ENCODE measurements at regions not wholly inside any gene's neighbourhood (a gene's known extent, or its start where the extent isn't known, plus 50 kb on each side); places are given as distances from the start of the nearest gene placed in this dataset.
A peak's percentile ranks its signal among the peaks of the same experiment; 100 is the strongest.
"Not testable (repeated sequence)": the region's sequence is repeated elsewhere in the genome, so short reads cannot be mapped to it uniquely, and the experiment has no call there.

DNA sequence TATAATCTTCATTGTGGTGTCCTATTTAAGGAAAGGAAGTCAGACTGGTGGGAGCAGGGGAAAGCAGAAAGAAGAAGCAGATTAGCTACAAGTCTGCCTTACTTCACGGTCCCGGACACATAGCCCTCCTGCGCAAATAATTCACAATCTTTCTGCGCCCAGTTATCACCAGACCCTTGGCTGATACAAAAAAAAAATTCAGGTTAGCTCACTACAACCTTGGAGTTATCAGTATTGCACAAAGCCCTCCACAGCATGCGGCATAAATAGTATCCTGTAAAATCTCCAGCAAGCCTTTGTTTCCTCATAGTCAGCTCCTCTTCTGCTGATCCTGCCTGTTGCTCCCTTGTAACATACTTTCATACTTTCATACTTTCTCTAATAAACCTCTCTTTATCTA, 148.6 kb upstream of the FUT9 start:
- DNase-seq (ENCODE audit: insufficient read length, low spot score) (no peak), FAIRE-seq (no peak)
- TF ChIP-seq POLR2AphosphoS5 (IDR thresholded peaks at IDR 0.05; ENCODE audit: low read depth, low read length) = no peak
- TF ChIP-seq TAF1 (IDR thresholded peaks at IDR 0.05; ENCODE audit: low read depth, low read length) = no peak
- no peak for TF ChIP-seq POLR2A (IDR thresholded peaks at IDR 0.05; ENCODE audit: low read depth, low read length)
- TF ChIP-seq POU2F2 (IDR thresholded peaks at IDR 0.05; ENCODE audit: low read depth, low read length) = no peak
- TF ChIP-seq SPI1 (IDR thresholded peaks at IDR 0.05; ENCODE audit: low read depth, low read length) = no peak
- TF ChIP-seq PAX5 (IDR thresholded peaks at IDR 0.05; ENCODE audit: insufficient read depth, low read length, severe bottlenecking) = no peak

DNA sequence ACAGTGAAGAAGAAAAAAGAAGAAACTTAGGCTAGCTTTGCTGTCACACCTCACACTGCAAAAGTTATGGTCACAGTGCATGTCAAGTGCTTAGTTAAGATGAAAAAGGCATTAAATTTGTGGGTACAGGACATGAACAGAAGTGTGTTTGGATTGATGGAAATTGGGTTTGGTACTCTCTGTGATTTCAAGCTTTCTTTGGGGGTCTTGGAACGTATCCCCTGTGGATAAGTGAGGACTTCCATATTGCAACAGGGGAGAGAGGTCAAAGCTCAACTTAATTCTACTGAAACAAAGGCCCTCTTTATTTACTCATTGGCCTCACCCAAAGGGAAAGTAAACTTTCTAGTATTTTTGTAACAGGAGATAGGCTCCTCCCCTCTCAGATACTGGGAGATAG, 138.3 kb upstream of the FUT9 start:
- TF ChIP-seq PAX5 (IDR thresholded peaks at IDR 0.05; ENCODE audit: insufficient read depth, low read length, severe bottlenecking) (no peak), SPI1 (IDR thresholded peaks at IDR 0.05; ENCODE audit: low read depth, low read length) (no peak), POU2F2 (IDR thresholded peaks at IDR 0.05; ENCODE audit: low read depth, low read length) (no peak), POLR2AphosphoS5 (IDR thresholded peaks at IDR 0.05; ENCODE audit: low read depth, low read length) (no peak), POLR2A (IDR thresholded peaks at IDR 0.05; ENCODE audit: low read depth, low read length) (no peak), TAF1 (IDR thresholded peaks at IDR 0.05; ENCODE audit: low read depth, low read length) (no peak)
- DNase-seq (ENCODE audit: insufficient read length, low spot score) (no peak), FAIRE-seq (no peak)

DNA sequence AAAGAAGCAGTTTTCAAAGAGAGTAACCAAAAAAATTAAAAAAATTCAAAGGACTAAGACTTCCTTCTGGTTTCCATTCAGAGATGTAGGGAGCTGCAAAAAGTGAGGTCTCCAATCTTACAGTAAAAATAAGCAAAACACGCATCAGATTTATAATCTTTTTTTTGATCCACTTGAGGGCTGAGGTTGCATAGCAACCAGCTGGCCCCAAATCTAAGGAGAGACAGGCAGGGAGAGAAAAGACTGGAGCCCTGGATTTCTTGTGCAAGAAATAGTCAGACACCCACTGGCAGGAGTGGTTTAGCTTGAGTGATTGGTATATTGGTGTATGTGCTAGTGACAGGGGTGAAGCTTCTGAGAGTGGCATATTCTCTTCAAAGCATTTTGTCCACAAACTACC, 135.9 kb upstream of the FUT9 start:
- no peak for TF ChIP-seq POLR2AphosphoS5 (IDR thresholded peaks at IDR 0.05; ENCODE audit: low read depth, low read length)
- TF ChIP-seq PAX5 (IDR thresholded peaks at IDR 0.05; ENCODE audit: insufficient read depth, low read length, severe bottlenecking) = no peak
- no peak for TF ChIP-seq POLR2A (IDR thresholded peaks at IDR 0.05; ENCODE audit: low read depth, low read length)
- TF ChIP-seq TAF1 (IDR thresholded peaks at IDR 0.05; ENCODE audit: low read depth, low read length) = no peak
- no peak for TF ChIP-seq POU2F2 (IDR thresholded peaks at IDR 0.05; ENCODE audit: low read depth, low read length)
- TF ChIP-seq SPI1 (IDR thresholded peaks at IDR 0.05; ENCODE audit: low read depth, low read length) = no peak
- DNase-seq (ENCODE audit: insufficient read length, low spot score) (no peak), FAIRE-seq (no peak)

DNA sequence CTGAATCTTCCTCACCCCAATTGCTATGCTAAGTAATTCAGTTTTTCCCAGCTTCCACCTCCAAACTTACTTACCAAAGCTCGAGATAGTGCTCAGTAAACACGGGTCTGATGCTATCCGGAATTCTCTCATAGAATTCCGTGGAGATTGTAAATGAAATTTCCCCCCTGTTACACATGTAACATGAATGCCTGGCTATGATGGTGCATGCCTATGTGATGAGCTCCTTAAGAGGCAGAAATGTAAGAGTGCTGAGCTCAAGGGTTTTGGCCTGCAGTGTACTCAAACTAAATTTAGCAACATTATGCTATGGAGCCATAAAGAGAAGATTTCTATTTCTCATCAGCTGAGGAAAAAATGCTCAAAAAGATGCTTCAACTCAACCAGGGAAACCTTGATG, 133.4 kb upstream of the FUT9 start:
- DNase-seq (ENCODE audit: insufficient read length, low spot score) (no peak), FAIRE-seq (no peak)
- no peak for TF ChIP-seq PAX5 (IDR thresholded peaks at IDR 0.05; ENCODE audit: insufficient read depth, low read length, severe bottlenecking)
- no peak for TF ChIP-seq POU2F2 (IDR thresholded peaks at IDR 0.05; ENCODE audit: low read depth, low read length)
- TF ChIP-seq POLR2A (IDR thresholded peaks at IDR 0.05; ENCODE audit: low read depth, low read length) = no peak
- TF ChIP-seq TAF1 (IDR thresholded peaks at IDR 0.05; ENCODE audit: low read depth, low read length) = no peak
- TF ChIP-seq SPI1 (IDR thresholded peaks at IDR 0.05; ENCODE audit: low read depth, low read length) = no peak
- no peak for TF ChIP-seq POLR2AphosphoS5 (IDR thresholded peaks at IDR 0.05; ENCODE audit: low read depth, low read length)

DNA sequence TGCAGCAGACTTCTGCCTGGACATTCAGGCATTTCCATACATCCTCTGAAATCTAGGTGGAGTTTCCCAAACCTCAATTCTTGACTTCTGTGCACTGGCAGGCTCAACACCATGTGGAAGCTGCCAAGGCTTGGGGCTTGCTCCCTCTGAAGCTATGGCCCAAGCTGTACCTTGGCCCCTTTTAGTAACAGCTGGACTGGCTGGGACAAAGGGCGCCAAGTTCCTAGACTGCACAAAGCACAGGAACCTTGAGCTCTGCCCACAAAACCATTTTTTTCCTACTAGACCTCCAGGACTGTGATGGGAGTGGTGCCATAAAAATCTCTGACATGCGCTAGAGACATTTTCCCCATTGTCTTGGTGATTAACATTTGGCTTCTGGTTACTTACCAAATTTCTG, 127.1 kb upstream of the FUT9 start:
- DNase-seq (ENCODE audit: insufficient read length, low spot score); FAIRE-seq: not testable (repeated sequence)

DNA sequence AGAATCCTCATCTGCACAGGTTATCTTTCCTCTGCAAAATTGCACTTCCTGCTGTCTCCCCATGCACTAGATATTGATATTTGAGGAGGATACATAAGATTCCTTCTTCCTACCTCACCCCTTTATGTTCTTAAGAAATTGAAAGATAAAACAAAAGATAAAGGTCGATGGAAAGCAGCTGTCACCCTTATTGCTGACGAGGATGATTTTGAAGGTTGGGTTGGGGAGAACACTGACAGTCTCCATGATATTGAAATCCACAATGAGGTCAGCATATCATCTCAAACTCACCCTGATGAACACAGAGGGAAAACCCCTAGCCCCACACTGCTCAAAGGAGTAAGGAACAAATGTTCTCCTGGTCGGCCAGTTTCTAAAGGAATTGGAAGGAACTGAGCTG, 110.6 kb upstream of the FUT9 start:
- TF ChIP-seq POLR2A (IDR thresholded peaks at IDR 0.05; ENCODE audit: low read depth, low read length) (no peak), POU2F2 (IDR thresholded peaks at IDR 0.05; ENCODE audit: low read depth, low read length) (no peak), PAX5 (IDR thresholded peaks at IDR 0.05; ENCODE audit: insufficient read depth, low read length, severe bottlenecking) (no peak), SPI1 (IDR thresholded peaks at IDR 0.05; ENCODE audit: low read depth, low read length) (no peak), TAF1 (IDR thresholded peaks at IDR 0.05; ENCODE audit: low read depth, low read length) (no peak), POLR2AphosphoS5 (IDR thresholded peaks at IDR 0.05; ENCODE audit: low read depth, low read length) (no peak)
- FAIRE-seq = no peak
- DNase-seq (ENCODE audit: insufficient read length, low spot score) = no peak

DNA sequence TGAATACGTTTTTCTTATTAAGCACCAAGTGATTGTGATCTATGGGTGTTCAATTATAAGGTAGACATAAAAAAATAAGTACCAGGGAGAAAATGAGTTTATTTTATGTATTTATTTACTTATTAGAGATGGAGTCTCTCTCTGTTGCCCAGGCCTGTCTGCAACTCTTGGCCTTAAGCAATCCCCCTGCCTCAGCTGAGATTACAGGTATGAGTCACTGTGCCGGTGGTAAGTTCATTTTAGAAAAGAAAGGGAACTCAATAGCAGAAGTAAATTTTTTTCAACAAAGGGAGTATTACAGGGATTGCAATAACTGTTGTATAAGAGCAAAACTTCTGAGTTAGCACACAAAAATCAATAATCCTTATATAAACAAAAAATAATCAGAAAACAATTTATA, 98.7 kb upstream of the FUT9 start:
- TF ChIP-seq SPI1 (IDR thresholded peaks at IDR 0.05; ENCODE audit: low read depth, low read length) = no peak
- no peak for TF ChIP-seq POLR2AphosphoS5 (IDR thresholded peaks at IDR 0.05; ENCODE audit: low read depth, low read length)
- no peak for TF ChIP-seq PAX5 (IDR thresholded peaks at IDR 0.05; ENCODE audit: insufficient read depth, low read length, severe bottlenecking)
- no peak for TF ChIP-seq POLR2A (IDR thresholded peaks at IDR 0.05; ENCODE audit: low read depth, low read length)
- DNase-seq (ENCODE audit: insufficient read length, low spot score) (no peak), FAIRE-seq (no peak)

DNA sequence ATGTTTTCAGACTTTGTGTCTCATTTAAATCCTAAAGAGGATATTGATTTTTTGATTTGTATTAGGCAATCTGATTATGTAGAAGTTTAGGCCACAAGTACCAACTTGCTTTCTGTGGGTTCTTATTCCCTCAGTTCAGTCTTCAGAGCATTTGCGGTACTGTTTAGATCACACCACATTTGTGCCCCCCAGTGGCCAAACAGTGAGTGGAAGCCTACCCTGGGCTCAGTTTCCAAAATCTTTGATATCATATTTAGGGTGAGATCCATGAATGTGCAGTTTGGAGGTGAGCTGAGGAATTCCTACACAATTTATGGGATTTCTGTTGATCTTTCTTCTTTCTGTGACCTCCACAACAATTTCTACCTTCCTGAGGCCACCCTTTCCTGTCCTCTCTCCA, 92.3 kb upstream of the FUT9 start:
- TF ChIP-seq PAX5 (IDR thresholded peaks at IDR 0.05; ENCODE audit: insufficient read depth, low read length, severe bottlenecking) (no peak), SPI1 (IDR thresholded peaks at IDR 0.05; ENCODE audit: low read depth, low read length) (no peak)
- DNase-seq (ENCODE audit: insufficient read length, low spot score) (peak; percentile 2), FAIRE-seq (no peak)

DNA sequence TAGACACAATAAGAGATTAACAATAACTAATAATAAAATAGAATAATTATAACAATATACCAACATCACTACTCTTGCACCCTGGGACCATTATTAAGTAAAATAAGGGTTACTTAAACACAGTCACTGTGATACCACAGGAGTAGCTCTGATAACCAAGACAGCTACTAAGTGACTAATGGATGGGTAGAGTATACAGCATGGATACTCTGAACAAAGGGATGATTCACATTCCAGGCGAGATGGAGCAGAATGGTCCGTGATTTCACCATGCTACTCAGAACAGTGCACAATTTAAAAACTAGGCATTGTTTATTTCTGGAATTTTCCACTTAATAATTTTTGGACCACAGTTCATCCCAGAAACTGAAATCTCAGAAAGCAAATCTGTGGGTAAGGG, 80.0 kb upstream of the FUT9 start:
- TF ChIP-seq SPI1 (IDR thresholded peaks at IDR 0.05; ENCODE audit: low read depth, low read length) (no peak), TAF1 (IDR thresholded peaks at IDR 0.05; ENCODE audit: low read depth, low read length) (no peak), PAX5 (IDR thresholded peaks at IDR 0.05; ENCODE audit: insufficient read depth, low read length, severe bottlenecking) (no peak), POLR2AphosphoS5 (IDR thresholded peaks at IDR 0.05; ENCODE audit: low read depth, low read length) (no peak), POU2F2 (IDR thresholded peaks at IDR 0.05; ENCODE audit: low read depth, low read length) (no peak), POLR2A (IDR thresholded peaks at IDR 0.05; ENCODE audit: low read depth, low read length) (no peak)
- FAIRE-seq = no peak
- no peak for DNase-seq (ENCODE audit: insufficient read length, low spot score)

DNA sequence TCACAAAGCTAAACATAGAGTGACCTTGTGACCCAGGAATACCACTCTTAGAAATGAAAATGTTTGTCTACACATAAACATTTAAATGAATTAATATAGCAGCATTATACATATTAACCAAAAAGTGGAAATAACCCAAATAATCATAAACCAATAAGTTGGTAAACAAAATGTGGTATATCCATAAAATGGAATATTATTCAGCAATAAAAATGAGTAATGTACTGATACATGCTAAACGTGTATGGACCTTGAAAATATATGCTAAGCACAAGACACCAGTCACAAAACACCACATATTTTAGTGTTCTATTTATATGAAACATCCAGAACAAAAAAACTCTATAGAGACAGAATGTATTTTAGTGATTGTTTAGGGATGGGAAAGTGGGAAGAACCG, 68.9 kb upstream of the FUT9 start:
- no peak for FAIRE-seq
- no peak for TF ChIP-seq POU2F2 (IDR thresholded peaks at IDR 0.05; ENCODE audit: low read depth, low read length)
- no peak for TF ChIP-seq PAX5 (IDR thresholded peaks at IDR 0.05; ENCODE audit: insufficient read depth, low read length, severe bottlenecking)
- TF ChIP-seq SPI1 (IDR thresholded peaks at IDR 0.05; ENCODE audit: low read depth, low read length) = no peak
- TF ChIP-seq POLR2A (IDR thresholded peaks at IDR 0.05; ENCODE audit: low read depth, low read length) = no peak
- TF ChIP-seq TAF1 (IDR thresholded peaks at IDR 0.05; ENCODE audit: low read depth, low read length) = no peak
- TF ChIP-seq POLR2AphosphoS5 (IDR thresholded peaks at IDR 0.05; ENCODE audit: low read depth, low read length) = no peak
- DNase-seq (ENCODE audit: insufficient read length, low spot score) = no peak

DNA sequence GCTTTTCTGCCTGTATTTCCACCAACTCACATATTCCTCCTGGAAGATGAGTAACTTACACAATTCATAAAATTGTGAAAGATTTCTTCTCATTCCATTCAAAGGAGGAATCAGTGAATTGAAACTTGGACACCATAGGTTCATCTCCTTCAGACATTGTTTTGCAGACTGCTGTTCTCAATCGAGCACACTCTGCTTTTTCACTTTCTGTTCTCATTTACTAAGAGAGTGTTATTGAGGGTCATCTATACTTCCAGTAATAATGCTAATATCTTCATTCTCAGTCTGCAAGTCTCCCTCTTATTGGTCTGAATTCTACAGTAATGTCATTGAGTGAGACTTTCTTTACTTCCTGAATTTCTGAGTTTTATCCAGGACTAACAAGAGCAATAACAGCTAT, 67.5 kb upstream of the FUT9 start:
- FAIRE-seq (no peak), DNase-seq (ENCODE audit: insufficient read length, low spot score) (no peak)

More for the DNA sequence above, 67.5 kb upstream of the FUT9 start:
- TF ChIP-seq TAF1 (IDR thresholded peaks at IDR 0.05; ENCODE audit: low read depth, low read length) (no peak), POLR2A (IDR thresholded peaks at IDR 0.05; ENCODE audit: low read depth, low read length) (no peak), PAX5 (IDR thresholded peaks at IDR 0.05; ENCODE audit: insufficient read depth, low read length, severe bottlenecking) (no peak), SPI1 (IDR thresholded peaks at IDR 0.05; ENCODE audit: low read depth, low read length) (no peak), POLR2AphosphoS5 (IDR thresholded peaks at IDR 0.05; ENCODE audit: low read depth, low read length) (no peak), POU2F2 (IDR thresholded peaks at IDR 0.05; ENCODE audit: low read depth, low read length) (no peak)

All from GM12891 (cell line).